PFSK-1 (cell line): ENCODE measurements at regions not wholly inside any gene's neighbourhood (a gene's known extent, or its start where the extent isn't known, plus 50 kb on each side); places are given as distances from the start of the nearest gene placed in this dataset.

ENCODE experiments used
- FOXP2 ChIP-seq: optimal IDR thresholded peaks from 2 replicates; pipeline ENCODE3; 2011; ENCODE audit warnings: borderline replicate concordance, control low read depth, inconsistent platforms; ENCODE audit not compliant: insufficient read depth; ENCODE audit errors: extremely low read length, extremely low read depth
- POLR2AphosphoS5 ChIP-seq: IDR thresholded peaks from 2 replicates; pipeline ENCODE4 v1.6.1; 2012; ENCODE audit warnings: low read depth, mild to moderate bottlenecking, control low read depth, low read length, moderate library complexity
- REST ChIP-seq, 2 experiments: IDR thresholded peaks; 2 replicates each; pipeline versions ENCODE4 v1.6.1 to v1.8.0; 2011 to 2012; ENCODE audit warnings: low read depth in 2 of 2, low read length in 2 of 2, control low read depth in 1 of 2, inconsistent platforms in 1 of 2, mild to moderate bottlenecking in 1 of 2, moderate library complexity in 1 of 2; ENCODE audit not compliant: insufficient read depth in 1 of 2
- SIN3A ChIP-seq: IDR thresholded peaks from 2 replicates; pipeline ENCODE4 v1.6.1; 2012; ENCODE audit warnings: mild to moderate bottlenecking, low read length, moderate library complexity, borderline replicate concordance; ENCODE audit not compliant: insufficient read depth
- TAF1 ChIP-seq: IDR thresholded peaks from 2 replicates; pipeline ENCODE4 v1.6.1; 2012; ENCODE audit warnings: low read length, control low read depth, borderline replicate concordance; ENCODE audit not compliant: insufficient read depth

- TF ChIP-seq TAF1 (no peak), POLR2AphosphoS5 (no peak), SIN3A (no peak), FOXP2 (no peak), REST (IDR thresholded peaks at IDR 0.05; ENCODE audit: insufficient read depth in 1 of 2, low read depth in 2 of 2, low read length in 2 of 2) (no peak)
Observed at GRCh38 chr3:99119385-99119784, 217.9 kb upstream of the DCBLD2 start.

- no peak for TF ChIP-seq REST (IDR thresholded peaks at IDR 0.05; ENCODE audit: insufficient read depth in 1 of 2, low read depth in 2 of 2, low read length in 2 of 2)
- no peak for TF ChIP-seq POLR2AphosphoS5
- no peak for TF ChIP-seq FOXP2
Observed at GRCh38 chr3:99118381-99118780, 216.9 kb upstream of the DCBLD2 start.

- TF ChIP-seq REST (IDR thresholded peaks at IDR 0.05; ENCODE audit: insufficient read depth in 1 of 2, low read depth in 2 of 2, low read length in 2 of 2) (no peak), TAF1 (no peak), POLR2AphosphoS5 (no peak), FOXP2 (no peak), SIN3A (no peak)
Observed at GRCh38 chr3:99114565-99115291, 213.2 kb upstream of the DCBLD2 start.

- no peak for TF ChIP-seq FOXP2
- no peak for TF ChIP-seq TAF1
- no peak for TF ChIP-seq POLR2AphosphoS5
- no peak for TF ChIP-seq REST (IDR thresholded peaks at IDR 0.05; ENCODE audit: insufficient read depth in 1 of 2, low read depth in 2 of 2, low read length in 2 of 2)
- TF ChIP-seq SIN3A: no peak
Observed at GRCh38 chr3:99111235-99111634, 209.7 kb upstream of the DCBLD2 start.
